ENCODE measurements at regions not wholly inside any gene's neighbourhood (a gene's known extent, or its start where the extent isn't known, plus 50 kb on each side); places are given as distances from the start of the nearest gene placed in this dataset.

DNA sequence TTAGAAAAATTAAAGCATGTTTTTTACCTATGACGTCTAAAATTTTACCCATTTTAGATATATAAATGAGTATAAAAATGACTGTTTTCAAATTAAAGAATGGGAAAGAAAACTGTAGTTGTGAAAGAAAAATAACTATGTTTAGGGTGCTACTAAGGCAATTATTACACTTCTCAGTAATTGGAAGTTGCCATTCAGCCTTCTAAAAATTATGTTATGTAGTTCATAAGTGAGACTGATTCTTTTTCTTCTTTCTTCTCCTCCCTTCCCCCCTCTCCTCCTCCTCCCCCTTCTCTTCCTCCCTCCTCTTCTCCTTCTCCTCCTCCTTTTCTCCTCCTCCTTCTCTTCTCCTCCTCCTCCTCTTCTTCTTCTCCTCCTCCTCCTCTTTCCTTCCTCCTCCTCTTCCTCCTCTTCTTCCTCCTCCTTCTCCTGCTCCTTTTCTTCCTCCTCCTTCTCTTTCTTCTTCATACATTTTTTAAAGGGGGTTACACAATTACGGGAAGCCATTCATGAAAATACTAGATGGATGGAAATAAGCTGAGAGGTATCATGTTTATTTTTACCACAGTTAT lies 223.6 kb downstream of the CETN3 start:
- DNase-seq: no peak

DNA sequence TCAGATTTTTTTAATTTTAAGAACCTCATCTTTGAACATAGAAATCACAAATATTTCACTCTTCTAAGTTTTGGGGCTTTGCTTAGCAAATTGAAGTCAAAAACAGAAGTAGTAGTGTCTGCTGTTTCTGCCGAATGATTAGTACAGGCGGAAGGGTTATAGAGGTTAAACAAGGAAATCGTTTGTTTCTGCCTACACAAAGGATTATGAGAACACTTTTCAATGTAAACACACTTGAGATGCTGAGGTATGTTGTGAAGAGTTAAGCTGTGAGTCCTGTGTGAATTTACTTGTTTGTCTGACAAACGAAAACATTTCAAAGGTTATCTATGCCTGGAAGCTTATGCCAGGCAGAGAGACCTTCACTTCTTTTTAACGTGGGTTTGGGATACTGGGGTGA lies 224.8 kb downstream of the CETN3 start:
- no peak for DNase-seq

DNA sequence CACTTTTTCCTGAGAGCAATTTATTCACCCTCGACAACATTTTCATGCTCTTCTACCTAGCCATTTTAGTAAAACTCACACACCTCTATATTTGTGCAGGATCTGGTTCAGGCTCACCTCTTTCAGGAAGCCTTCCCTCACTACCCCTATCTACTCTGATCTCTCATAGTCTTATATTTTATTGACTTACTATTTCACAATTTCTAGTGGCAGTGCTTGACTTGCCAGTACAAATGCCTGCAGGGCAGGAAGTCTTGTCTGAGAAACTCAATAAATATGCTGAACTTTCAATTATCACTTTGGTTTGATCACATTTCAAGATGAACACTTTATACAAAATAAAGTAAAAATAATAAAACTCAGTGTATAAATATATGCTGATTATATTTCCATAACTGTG lies 226.8 kb downstream of the CETN3 start:
- DNase-seq: no peak

DNA sequence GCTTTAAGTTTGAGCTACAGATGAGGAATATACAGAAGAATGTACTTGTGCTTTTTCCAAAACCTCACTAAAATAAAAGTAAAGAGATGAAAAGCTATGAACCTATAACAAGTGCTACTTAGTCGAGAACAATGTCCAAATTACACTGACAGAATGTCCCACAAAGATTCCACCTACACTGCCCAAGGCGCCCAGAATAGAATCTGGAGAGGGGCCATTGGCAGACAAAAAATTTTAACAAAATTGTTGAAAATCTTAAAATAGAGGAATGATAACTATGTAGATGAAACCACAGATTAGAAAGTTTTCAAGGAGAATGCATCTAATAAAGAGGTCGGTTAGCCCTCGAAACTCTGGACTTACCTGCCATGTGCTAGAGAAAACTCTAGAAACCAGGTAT lies 235.3 kb downstream of the CETN3 start:
- no peak for DNase-seq

DNA sequence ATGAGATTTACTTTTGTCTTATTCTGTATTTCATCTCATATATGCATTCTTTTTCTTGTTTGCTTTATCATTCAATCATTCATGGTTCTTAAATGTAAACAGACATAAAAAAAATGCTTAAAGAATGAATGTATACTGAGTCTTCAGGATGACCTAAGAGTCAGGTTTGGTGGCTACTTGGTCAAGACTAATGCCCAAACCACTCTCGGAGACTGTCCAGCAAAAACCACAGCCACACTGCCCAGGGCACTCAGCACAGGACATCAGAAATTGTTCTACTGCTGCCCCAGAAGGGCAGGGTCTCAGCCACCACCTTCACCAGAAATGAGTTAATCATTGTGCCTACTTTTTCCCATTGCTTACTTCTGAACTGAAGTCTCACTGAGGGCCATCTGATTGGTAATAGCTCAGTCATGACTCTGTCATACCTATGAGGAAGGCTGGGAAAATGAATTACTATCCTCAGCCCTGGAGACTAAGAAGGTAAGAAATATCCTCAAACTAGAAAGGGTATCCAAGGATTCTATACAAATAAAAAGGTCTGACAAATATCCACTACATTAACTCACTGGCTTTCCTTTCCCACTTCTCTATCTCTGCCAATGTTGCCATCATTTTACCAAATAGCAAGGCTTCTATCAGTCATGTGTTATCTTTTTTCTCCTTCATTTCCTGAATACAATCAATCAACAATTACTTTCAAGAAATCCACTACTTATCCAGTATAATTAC lies 236.1 kb downstream of the CETN3 start:
- DNase-seq: no peak

DNA sequence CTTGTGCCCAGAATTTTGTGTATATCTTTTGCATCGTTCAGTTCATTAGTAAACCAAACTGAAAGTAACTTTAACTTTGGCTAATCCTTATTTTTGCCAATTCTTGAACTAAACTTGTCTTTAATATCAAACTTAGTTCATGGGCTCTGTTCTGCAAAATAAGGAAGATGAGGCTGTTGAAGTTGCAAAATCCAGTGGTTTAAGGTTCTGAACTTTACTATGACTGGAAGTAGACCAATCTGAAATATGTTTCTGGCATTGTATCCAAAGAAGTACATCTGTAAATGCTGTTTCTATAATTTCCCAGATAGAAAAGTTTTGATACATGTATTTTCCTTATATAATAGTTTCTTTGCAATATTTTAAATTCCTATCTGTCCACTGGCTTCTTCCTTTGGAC lies 238.1 kb downstream of the CETN3 start:
- DNase-seq: no peak

DNA sequence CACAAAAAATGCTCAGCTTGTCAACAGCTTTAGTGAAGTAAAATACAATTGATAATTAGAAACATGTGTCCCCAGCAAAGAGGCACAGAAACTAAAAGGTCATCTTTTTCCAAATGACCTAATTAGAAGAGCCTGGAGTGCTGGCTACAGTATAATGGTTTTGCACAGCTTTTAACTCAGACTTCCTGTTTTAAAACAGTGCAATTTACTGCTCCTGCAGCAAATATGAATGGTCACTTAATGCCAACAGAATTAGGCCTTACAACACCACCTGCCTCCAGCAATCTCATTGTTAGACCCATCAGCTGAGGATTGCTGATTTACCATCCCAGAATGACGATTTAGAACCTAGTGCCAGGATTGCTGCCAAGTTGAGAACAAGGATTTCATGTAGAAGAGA lies 239.3 kb downstream of the CETN3 start:
- DNase-seq: no peak

DNA sequence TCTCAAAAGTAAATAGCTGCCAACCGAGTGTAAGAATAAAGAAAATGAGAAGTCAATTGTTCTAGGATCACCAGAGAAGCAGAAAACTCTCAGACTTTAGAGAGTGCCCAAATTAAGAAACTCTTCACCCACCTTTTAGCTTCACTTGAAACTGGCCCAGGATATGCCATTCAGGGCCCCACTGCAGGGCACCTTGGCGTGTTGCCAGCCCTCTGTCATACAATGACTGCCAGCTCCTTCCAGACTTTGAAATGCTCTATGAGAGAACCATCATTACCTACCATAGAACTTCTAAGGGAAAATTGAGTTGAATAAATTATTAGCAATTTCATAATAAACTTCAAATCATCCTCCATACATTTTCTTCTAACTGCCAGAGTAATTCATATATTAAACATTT lies 240.5 kb downstream of the CETN3 start:
- DNase-seq: no peak

DNA sequence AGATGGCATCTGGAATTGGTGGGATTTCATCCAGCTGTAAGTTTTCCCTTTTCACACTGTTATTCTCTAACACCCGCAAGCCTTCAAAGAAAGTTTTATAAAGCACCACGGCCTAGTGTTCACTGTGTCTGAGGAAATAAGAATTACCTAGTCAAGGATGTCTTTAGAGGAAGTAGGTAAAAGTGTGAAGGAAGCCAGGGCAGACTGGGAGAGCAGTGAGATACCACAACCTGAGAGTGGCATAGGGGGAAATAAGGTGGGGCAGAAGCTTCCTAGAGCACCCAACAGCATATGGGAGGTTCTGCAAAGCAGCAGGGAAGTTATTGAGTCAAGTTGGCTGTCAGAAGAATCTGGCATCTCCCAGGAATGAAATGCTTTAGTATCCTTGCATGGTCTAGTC lies 241.2 kb downstream of the CETN3 start:
- DNase-seq: no peak

DNA sequence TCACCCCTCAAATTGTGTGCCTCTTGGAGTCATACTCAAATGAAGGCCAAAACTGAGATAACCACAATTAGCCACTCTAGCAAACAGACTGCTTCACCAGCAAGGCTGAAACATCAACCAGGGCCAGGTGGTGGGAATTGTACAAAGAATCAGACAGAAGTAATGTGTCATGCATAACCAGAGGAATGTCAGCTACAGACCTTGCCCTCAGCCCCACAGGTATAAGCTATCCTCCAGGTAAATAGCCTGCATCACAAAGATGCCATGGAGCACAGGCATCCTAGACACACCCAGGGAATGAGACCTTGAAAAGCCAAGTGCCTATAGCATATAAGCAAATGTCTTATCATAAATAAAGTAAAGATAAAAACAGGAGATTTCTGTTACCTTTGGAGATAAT lies 242.7 kb downstream of the CETN3 start:
- no peak for DNase-seq

DNA sequence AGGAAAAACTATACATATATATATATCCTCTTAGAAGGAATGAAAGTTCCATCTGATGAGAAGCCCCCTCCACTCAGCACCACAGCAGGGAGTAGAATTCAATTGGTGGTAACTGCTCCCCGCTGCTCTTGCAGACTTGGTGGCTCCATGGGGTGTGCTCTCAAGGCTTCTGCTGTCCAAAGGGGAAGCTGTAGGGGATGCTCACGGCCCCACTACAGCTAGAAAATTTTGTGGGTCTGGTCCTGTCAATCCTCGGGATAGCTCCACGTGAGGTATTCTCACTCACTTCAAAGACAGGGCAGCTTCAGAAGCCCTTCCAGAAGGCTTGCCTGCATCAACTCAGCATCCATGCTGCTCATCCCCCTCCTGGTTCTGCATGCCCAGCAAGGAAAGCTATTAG lies 247.2 kb downstream of the CETN3 start:
- no peak for DNase-seq

DNA sequence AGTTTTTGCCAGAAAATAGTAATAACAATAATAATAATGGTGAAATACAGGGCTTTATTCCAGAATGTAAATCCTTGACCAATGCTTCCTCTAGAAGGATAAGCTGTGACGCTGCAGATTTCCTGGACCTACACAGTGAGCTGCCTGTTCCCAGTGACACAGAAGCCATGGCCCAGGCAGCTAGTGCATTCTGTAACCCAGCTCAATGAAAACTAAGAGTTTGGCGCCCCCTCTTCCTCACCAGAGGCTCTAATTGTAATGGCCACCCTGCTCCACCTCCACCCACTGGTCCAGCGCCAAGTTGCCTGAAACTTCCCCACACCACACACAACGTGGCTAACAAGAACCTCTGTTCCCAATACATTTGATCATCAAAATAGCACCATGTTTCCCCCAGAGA lies 248.1 kb downstream of the CETN3 start:
- no peak for DNase-seq

DNA sequence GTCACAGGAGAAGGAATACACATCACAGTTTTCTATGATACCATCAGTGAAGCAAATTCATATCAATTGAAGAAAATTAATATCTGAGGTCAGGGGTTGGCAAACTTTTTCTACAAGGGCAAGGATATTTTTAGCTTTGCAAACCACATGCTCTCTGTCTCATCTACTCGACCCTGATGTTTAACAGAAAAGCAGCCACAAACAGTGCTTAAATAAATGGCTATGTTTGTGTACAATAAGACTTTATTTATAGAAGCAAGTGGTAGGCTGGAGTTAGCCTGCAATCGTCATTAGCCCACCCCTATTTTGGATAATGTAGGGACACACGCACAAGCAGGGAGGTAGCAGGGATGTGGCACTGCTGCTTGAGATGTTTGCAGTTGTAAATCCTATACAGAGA lies 251.4 kb downstream of the CETN3 start:
- no peak for DNase-seq

DNA sequence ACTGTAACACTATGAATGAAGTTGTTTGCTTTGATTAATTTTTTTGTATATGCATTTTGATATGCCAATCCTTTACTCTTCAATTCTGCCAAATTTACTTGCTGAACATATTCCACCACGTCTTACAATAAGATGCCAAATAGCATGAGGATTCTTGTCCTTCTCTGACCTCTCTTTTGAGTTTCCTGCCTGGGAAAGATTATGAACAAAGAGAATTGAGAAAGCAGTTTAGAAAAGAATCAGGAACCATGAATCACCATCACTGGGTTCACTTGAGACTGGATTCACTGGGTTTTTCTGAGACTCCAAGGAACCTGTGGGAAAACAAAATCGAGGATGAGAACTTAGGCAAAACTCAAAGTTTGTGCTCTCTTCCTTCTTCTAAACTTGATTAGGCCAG lies 256.5 kb downstream of the CETN3 start:
- DNase-seq: no peak

DNA sequence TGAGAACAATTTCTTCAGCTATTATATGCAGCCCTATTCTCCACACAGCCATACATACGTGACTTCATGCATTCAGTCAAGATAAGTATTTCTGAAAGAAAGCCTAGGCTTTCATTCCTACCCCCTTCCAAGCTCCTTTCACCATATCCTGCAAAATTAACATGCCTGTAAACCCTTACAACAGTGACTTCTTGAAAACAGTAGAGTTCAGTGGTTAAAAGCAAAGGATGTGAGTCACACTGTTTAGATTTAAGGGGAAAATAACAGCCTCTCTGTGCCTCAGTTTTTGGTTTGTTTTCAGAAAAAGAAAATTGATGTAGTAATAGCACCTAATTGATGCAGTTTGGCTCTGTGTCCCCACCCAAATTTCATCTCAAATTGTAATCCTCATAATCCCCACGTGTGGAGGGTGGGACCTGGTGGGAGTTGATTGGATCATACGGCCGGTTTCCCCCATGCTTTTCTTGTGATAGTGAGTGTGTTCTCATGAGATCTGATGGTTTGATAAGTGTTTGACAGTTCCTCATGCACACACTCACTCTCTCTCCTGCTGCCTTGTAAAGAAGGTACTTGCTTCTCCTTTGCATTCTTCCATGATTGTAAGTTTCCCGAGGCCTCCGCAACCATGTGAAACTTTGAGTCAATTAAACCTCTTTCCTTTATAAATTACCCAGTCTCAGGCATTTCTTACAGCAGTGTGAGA lies 264.8 kb downstream of the CETN3 start:
- DNase-seq: no peak

DNA sequence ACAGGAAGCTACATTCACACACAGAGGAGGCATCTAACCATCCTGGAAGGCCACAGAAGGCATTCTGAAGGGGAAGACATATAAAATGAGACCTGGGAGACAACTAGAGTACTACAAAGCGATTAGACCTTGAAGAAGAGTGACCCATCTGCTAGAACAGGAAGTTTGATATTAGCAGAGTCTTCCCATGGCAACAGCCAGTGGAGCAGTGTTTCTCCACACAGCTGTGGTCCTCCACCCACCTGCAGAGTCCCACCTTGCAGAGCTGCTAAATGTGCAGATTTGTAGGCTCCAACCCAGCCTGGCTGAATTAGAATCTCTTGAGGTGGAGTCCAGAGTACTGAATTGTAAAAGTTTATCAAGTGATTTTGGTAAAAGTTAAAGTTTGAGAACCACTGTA lies 267.0 kb downstream of the CETN3 start:
- DNase-seq: no peak

DNA sequence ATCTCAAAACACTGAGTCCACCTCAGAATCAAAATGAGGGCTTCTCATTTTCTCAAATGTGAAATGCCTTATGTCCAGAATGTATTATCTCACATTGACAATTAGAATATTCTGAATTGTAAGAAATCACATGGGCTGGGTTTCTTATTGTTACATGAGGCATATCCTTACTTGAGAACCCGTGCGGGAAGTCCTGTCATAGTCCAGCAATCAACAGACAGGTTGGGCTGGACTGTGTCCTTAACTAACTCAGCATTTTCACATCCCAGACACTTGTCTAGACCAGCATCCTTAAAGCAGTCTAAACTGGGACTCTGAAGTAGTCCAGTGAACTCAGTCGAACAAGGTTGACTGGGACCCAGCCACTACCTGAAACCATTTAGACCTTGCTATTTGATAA lies 267.6 kb downstream of the CETN3 start:
- DNase-seq: no peak

DNA sequence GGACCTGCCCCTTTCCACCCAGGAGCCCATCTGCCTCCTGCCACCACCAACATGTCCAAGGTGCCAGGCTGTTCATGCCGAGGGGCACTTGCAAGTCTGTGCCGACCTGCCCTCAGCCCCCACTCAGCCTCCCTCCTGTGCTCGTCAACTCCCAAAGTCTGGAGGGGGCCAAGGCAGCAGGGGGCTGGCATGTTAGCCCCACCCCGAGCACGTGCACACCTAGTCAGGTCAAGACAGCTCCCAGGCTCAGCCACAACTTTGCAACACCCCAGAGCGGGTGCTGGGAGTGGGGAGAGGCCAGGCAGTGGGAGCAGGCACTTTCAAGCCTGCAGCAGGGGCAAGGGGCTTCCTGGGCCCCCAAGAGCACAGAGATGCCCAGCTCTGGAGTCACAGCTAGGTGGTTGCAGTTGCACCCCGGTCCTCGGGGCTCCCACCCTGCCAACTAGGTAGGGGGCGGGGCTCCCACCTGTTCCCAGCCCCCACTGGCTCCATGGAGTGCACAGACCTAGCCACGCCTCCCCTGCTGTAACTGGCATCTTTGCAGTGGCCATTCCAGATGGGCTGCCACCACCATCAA lies 272.5 kb downstream of the CETN3 start:
- DNase-seq: no peak

DNA sequence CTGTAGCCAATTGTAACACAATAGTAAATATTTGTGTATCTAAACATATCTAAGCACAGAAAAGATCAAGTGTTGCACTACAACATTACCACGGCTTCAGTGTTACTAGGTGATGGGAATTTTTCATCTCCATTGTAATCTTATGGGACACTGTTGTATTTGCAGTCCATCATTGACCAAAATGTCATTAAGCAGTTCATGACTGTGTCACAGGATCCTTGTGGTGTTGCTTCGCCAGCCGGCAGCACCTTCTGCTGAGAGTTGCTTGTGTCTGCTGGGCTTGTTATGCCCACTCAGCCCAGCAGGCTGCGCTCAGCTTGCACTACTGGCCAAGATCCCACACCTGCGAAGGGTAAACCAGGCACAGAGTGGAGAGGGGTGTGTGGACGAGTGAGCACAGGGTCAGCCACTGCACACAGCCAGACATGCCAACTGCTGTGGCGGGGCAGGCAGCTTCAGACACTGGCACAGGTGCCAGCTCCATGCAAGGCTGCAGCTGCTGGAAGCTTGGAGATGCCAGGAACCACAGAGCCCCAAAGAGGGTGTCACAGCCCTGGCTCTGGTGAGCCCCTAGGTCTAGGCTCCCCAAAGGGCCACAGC lies 273.7 kb downstream of the CETN3 start:
- no peak for DNase-seq

DNA sequence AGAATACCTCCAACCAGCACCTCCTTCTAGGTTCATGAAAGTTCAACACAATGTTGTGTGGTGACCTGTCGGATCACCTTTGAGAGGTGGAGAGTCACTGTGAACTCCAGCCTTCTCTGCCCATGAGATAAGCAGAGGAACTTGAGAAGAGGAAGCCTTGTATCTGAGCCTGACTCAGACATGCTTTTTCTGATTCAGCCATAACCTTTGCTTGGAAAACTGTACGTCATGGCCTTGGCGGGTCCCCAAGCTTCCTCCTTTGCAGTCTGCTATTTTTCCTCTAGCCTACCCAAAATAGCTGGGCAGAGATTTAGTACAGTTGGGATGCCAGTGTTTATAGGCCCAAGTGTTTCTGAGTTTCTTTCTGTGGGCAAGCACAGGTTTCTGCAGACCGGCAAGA lies 274.7 kb downstream of the CETN3 start:
- no peak for DNase-seq

DNA sequence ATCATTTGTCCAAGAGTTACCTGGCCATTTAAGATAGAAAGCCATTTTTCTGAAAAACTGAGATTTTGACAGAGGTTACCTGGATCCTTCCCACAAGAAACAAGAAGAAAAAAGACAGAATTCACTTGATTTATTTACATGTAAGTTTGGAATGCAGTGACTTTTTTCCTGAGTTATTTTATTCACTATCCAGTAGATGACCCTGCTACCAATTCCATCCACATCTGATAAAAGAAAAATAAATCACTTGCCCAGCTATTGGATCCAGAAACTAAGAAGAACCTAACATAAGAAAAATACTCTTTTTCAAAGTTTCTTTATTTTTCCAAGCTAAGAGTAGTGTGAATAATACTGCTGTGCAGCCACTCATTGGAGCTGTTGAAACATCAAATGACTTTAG lies 275.2 kb downstream of the CETN3 start:
- DNase-seq: no peak

DNA sequence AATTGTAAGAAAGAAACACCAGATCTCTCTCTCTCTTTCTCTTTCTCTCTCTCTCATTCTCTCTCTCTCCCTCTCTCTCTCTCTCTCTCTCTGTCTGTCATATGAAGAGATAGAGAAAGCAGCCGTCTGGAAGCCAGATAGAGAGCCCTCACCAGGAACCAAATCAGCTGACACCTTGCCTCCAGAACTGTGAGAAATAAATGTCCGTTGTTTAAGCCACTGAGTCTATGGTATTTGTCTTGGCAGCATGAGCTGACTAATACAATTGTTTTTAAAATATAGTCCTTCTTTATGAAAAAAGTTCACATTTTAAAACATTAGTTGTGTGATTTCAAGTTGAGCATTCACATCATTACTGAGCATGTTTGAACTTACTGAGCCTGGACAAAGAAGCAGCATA lies 275.6 kb downstream of the CETN3 start:
- DNase-seq: no peak

DNA sequence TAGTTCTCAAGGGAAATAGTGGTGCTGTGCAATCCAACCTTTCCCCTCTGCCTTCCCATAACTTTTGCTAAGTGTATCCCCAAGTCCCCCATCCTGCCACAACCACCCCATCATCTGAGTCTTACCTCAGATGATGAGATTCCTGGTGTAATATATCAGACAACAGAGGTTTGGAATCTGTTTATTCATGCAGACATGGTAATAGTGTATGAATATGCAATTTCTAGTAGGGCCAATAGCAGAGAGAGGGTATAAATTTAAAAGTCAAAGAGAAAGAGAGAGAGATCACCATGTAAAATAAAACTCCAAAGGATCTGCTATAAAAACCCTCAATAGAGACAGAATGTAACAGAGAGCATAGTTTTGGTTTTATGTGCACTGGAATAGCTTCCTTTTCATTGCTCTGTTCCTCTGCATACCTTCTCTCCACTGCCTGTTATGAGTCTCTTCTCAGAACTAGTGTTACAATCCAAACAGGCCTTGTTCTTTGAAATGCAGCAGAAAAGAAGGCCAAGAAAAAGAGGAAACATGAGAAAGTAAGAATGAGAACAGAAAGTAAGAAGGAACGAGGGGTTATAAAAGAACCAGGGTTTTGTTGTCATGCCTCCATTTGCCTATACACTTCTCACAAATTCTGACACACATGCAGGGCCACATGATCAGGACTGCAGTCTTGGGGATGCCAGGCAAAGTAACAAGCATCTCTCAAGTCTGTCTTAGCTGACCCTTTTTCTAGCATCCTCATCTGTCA lies 278.0 kb downstream of the CETN3 start:
- no peak for DNase-seq
